ENCODE measurements at regions not wholly inside any gene's neighbourhood (a gene's known extent, or its start where the extent isn't known, plus 50 kb on each side); places are given as distances from the start of the nearest gene placed in this dataset.

- no peak overlapping the region for H4K5ac ChIP-seq (ENCODE audit: insufficient read length, low read depth, low read length)
- no peak overlapping the region for H3K14ac ChIP-seq (ENCODE audit: insufficient read length)
- no peak overlapping the region for H2AK5ac ChIP-seq (ENCODE audit: low read depth, low read length)
- H4K91ac ChIP-seq (replicated peaks; ENCODE audit: insufficient read length, low read length), result no peak overlapping the region
- H3K36me3 ChIP-seq (ENCODE audit: control insufficient read depth in 2 of 4, insufficient read depth in 4 of 4, low read length in 3 of 4), result no peaks in the 10 kb centered on the region
- no peak overlapping the region for H3K4me3 ChIP-seq (ENCODE audit: extremely low read depth in 1 of 4, insufficient read depth in 2 of 4, low read depth in 3 of 4, low read length in 4 of 4)
- H3K4ac ChIP-seq (replicated peaks; ENCODE audit: insufficient read length, low read depth, low read length), result no peak overlapping the region
- H3K27me3 ChIP-seq (replicated peaks in 1 of 4; ENCODE audit: control insufficient read depth in 3 of 4, extremely low read depth in 1 of 4, insufficient read depth in 3 of 4, low read length in 3 of 4), result no peaks in the 10 kb centered on the region
- no peak overlapping the region for H3K27ac ChIP-seq (ENCODE audit: low read depth, low read length)
- H4K8ac ChIP-seq (ENCODE audit: extremely low read depth, insufficient read depth, low read length), result no peak overlapping the region
- no peak overlapping the region for H2BK12ac ChIP-seq (ENCODE audit: low read depth, low read length)
- H2BK20ac ChIP-seq (ENCODE audit: low read length), result no peak overlapping the region
- H2BK5ac ChIP-seq (ENCODE audit: low read depth, low read length), result no peak overlapping the region
- no peak overlapping the region for H2BK120ac ChIP-seq (replicated peaks; ENCODE audit: low read depth, low read length)
- H3K79me1 ChIP-seq (ENCODE audit: low read depth, low read length), result no peaks in the 10 kb centered on the region
- no peaks in the 10 kb centered on the region for H4K20me1 ChIP-seq (replicated peaks in 1 of 2; ENCODE audit: control insufficient read depth in 1 of 2, insufficient read depth in 2 of 2, low read length in 2 of 2)
- no peak overlapping the region for H3K18ac ChIP-seq (ENCODE audit: extremely low read depth, low read length)
- DNase-seq (ENCODE audit: low read depth in 1 of 2, low spot score in 2 of 2) (no peak), FAIRE-seq (no peak)
- H2AFZ ChIP-seq (ENCODE audit: low read length), result no peak overlapping the region
- no peaks in the 10 kb centered on the region for H3K23me2 ChIP-seq (ENCODE audit: low read depth, low read length)
- no peak overlapping the region for H3K4me2 ChIP-seq (ENCODE audit: insufficient read depth in 1 of 2, low read depth in 2 of 2, low read length in 2 of 2)
- H2BK15ac ChIP-seq (ENCODE audit: low read length), result no peak overlapping the region
- no peak overlapping the region for H3K23ac ChIP-seq (ENCODE audit: insufficient read length)
- H3K79me2 ChIP-seq (ENCODE audit: control insufficient read depth in 1 of 2, insufficient read depth in 2 of 2, low read length in 2 of 2), result no peaks in the 10 kb centered on the region
- peaks cover 4 to 5% of the 10 kb centered on the region in 2 experiments; a peak in 1 of 4 replicates for H3K9me3 ChIP-seq (ENCODE audit: insufficient read depth in 2 of 2, low read depth in 1 of 2, low read length in 1 of 2)
- H3K4me1 ChIP-seq (replicated peaks in 1 of 4; ENCODE audit: control insufficient read depth in 3 of 4, insufficient read depth in 4 of 4, low read length in 3 of 4), result no peaks in the 10 kb centered on the region
- ChIA-PET POLR2A (ENCODE audit: partially characterized antibody) (no interaction called here), CTCF (ENCODE audit: partially characterized antibody) (no interaction called here)
- no peak for TF ChIP-seq KDM4A (IDR thresholded peaks at IDR 0.05; ENCODE audit: low read depth, low read length, severe bottlenecking)
- no peak for TF ChIP-seq SP4 (IDR thresholded peaks at IDR 0.05; ENCODE audit: low read length)
- TF ChIP-seq NANOG (IDR thresholded peaks at IDR 0.05; ENCODE audit: insufficient read depth, low read depth, low read length, poor library complexity, severe bottlenecking), result no peak
- TF ChIP-seq ATF2 (IDR thresholded peaks at IDR 0.05; ENCODE audit: low read length), result no peak
- no peak for TF ChIP-seq TAF7 (optimal IDR thresholded peaks at IDR 0.05; ENCODE audit: borderline replicate concordance, low read depth, low read length)
- WGBS, 2 experiments (ENCODE audit: extremely low coverage in 1 of 2, insufficient coverage in 1 of 2, insufficient read length in 1 of 2, insufficient replicate concordance in 2 of 2, low coverage in 1 of 2, low lambda C conversion rate in 2 of 2, missing lambda C conversion rate in 1 of 2), result 79% methylated on average over 12 of the region's 12 CpGs; no CpG with 5 or more reads in 1 of the 2 experiments
- H3K9ac ChIP-seq (replicated peaks in 1 of 4; ENCODE audit: extremely low read depth in 1 of 4, low read depth in 3 of 4, low read length in 3 of 4), result no peak overlapping the region
- H3K56ac ChIP-seq (replicated peaks; ENCODE audit: insufficient read length, low read depth, low read length), result no peak overlapping the region
Measured at GRCh38 chrX:40962793-40963407, 122.3 kb upstream of the USP9X start.

Data from H1 (cell line).